ENCODE measurements at regions not wholly inside any gene's neighbourhood (a gene's known extent, or its start where the extent isn't known, plus 50 kb on each side); places are given as distances from the start of the nearest gene placed in this dataset.

DNA sequence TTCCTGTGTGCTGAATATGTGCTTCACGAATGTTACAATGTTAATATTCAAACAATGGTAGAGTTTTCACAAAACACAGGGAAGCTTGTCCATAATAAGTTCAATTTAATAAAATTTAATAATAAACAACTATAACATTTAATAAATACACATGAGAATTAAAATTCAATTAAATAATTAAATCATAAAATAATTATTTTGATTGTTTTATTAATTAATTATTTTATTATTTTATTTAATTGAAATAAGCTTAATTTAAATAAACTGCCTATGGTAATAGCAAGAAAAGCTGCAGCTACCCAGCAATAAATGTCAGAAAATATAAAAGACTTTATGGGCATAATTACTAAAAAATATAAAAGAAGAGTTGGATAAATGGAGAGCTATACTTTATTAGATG is 149.0 kb upstream of the NFIB start:
- no peak overlapping the region for H3K4me3 ChIP-seq (ENCODE audit: low read depth, low read length)
- TF ChIP-seq, protein P1, sequence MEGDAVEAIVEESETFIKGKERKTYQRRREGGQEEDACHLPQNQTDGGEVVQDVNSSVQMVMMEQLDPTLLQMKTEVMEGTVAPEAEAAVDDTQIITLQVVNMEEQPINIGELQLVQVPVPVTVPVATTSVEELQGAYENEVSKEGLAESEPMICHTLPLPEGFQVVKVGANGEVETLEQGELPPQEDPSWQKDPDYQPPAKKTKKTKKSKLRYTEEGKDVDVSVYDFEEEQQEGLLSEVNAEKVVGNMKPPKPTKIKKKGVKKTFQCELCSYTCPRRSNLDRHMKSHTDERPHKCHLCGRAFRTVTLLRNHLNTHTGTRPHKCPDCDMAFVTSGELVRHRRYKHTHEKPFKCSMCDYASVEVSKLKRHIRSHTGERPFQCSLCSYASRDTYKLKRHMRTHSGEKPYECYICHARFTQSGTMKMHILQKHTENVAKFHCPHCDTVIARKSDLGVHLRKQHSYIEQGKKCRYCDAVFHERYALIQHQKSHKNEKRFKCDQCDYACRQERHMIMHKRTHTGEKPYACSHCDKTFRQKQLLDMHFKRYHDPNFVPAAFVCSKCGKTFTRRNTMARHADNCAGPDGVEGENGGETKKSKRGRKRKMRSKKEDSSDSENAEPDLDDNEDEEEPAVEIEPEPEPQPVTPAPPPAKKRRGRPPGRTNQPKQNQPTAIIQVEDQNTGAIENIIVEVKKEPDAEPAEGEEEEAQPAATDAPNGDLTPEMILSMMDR (IDR thresholded peaks at IDR 0.05; ENCODE audit: insufficient read depth, low read length): no peak

DNA sequence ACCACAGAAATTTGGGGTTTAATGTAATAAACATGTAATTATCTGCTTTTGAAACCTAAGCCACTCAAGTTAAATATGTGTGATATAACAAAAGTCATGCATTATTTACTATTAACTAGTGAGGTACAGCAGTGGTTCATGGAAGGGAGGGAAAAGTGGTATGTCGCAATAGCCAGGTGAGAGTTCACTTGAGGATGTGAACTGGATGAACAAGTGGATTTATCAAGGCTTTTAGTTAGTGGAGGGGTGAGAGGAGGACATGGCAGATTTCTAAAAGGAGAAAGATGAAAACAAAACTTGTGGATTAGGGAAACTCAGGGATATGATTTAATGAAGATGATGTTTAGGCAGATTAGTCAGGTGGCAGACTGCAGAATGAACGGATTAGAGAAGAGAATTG is 141.3 kb upstream of the NFIB start:
- H3K4me3 ChIP-seq (ENCODE audit: low read depth, low read length): no peak overlapping the region
- TF ChIP-seq, protein P1 (IDR thresholded peaks at IDR 0.05; ENCODE audit: insufficient read depth, low read length): no peak
- DNase-seq (ENCODE audit: low read depth): no peak

More for the DNA sequence above, 149.0 kb upstream of the NFIB start:
- no peak for DNase-seq (ENCODE audit: low read depth)

DNA sequence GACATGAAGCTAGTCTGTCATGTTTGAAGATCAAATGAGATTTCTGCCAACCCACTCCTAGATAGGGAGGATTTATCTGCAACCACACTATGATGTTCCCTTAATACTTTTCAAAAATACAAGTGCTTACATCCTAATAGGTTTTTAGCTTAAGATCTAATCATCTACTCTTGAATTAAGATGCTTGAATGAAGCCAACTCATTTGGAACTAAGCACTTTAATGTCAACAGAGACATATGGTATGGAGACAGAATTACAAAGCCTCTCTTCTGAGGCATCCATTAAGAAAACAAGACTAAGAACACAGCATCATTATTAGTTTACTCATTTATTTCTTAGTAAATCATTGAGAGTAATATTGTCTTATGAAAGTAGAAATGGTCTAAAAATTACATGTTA is 139.3 kb upstream of the NFIB start:
- DNase-seq (ENCODE audit: low read depth): no peak
- no peak overlapping the region for H3K4me3 ChIP-seq (ENCODE audit: low read depth, low read length)
- TF ChIP-seq, protein P1 (IDR thresholded peaks at IDR 0.05; ENCODE audit: insufficient read depth, low read length): no peak

DNA sequence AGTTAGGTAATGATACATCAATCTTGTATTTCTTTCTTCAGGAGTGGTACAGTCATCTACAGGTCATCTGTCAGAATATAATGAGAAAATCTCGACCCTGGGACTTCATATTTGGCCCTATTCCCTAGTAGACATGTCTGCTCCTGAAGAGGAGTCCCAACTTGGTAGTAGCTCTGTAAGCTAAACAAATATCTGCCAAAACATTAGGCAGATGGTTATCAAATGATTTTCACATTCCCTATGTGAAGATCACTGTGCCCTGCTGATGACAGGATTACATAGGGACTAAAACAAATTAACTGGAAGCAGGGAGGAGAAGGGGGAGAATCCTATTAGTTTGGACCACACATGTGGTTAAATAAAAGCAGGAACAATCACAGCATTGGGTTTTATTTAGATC is 138.6 kb upstream of the NFIB start:
- TF ChIP-seq, protein P1 (IDR thresholded peaks at IDR 0.05; ENCODE audit: insufficient read depth, low read length): no peak
- no peak for DNase-seq (ENCODE audit: low read depth)
- no peak overlapping the region for H3K4me3 ChIP-seq (ENCODE audit: low read depth, low read length)

DNA sequence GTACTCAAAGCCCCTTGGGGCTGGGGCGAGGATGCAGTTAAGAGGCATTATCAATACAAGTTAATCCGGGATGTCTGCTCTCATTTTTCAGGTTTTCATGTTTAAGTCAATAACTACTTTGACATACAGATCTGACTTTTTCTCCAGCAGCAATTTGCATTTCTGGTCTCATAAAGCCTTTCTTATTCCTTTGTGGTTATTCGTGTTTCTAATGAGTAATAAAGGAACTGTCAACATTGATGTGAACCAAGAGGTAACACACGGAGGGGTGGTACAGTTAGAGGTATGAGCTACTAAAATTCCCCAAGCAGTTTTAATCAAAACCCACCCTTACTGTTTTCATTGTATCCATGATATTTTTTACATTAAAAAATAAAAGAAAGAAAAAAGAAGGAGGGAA is 138.0 kb upstream of the NFIB start:
- TF ChIP-seq, protein P1 (IDR thresholded peaks at IDR 0.05; ENCODE audit: insufficient read depth, low read length): no peak
- H3K4me3 ChIP-seq (ENCODE audit: low read depth, low read length): no peak overlapping the region
- DNase-seq (ENCODE audit: low read depth): no peak

DNA sequence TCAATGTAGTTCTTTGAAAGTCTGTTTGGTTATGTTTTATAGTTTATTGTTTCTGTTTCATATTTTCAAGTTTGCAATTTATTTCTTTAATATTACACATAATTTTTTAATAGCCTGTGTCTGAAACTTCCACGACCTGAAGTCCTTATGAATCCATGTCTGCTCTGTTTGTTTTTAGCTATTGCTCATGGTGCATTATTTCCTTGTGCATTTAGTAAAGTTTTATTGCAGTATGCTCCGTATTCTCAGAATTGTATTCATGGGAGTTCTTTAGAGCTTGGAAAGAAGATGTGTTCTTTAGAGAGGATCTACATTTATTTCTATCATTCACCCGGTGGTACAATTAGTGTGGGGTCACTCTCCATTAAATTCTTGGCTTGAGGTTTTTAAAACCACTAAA is 133.2 kb upstream of the NFIB start:
- TF ChIP-seq, protein P1 (IDR thresholded peaks at IDR 0.05; ENCODE audit: insufficient read depth, low read length): no peak
- no peak overlapping the region for H3K4me3 ChIP-seq (ENCODE audit: low read depth, low read length)
- DNase-seq (ENCODE audit: low read depth): no peak

DNA sequence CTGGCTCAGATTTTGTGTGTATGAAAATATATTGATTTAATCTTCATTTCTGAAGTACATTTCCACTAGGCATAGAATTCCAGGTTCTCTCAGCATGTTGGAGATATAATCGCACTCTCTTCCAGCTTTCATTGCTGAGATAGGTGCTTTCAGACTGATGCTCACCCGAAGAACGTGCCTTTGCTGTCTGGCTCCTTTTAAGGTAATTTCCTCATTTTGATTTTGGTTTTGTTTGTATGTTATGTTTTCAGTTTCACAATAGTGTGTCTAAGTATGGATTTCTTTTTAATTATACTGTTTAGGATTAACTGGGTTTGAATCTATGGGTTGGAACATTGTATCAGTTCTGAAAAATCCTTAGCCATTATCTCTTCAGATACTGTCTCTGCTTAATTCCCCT is 132.0 kb upstream of the NFIB start:
- TF ChIP-seq, protein P1 (IDR thresholded peaks at IDR 0.05; ENCODE audit: insufficient read depth, low read length): no peak
- no peak overlapping the region for H3K4me3 ChIP-seq (ENCODE audit: low read depth, low read length)
- no peak for DNase-seq (ENCODE audit: low read depth)
